GM18868 (cell line): ENCODE measurements at regions not wholly inside any gene's neighbourhood (a gene's known extent, or its start where the extent isn't known, plus 50 kb on each side); places are given as distances from the start of the nearest gene placed in this dataset.
A peak's percentile ranks its signal among the peaks of the same experiment; 100 is the strongest.
"Not testable (repeated sequence)": the region's sequence is repeated elsewhere in the genome, so short reads cannot be mapped to it uniquely, and the experiment has no call there.

Experiments
- ATAC-seq: cut with Tn5 transposase; IDR thresholded peaks from one replicate; pipeline ENCODE4 v1.9.1; 2021; ENCODE audit warnings: mild to moderate bottlenecking, moderate library complexity; ENCODE audit not compliant: unreplicated experiment

DNA sequence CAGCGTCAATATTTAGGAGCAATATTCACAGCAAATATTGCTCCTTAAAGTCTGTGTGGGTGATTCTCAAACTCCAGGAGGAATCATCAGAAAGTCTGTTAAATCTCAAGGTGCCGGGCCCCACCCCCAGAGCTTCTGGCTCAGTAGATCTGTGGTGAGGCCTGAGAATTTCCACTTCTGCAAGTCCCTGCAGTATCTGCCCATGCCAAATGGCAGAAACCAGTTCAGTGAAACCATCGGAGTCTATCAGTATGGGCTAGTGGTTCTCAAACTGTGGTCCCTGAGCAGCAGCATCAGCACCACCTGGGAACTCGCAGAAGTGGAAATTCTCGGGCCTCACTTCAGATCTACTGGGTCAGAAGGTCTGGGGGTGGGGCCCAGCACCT, 202.9 kb downstream of the SLC4A3 start:
- ATAC-seq, result no peak

GRCh38 chr2:219831957-219832356, 204.5 kb downstream of the SLC4A3 start:
- no peak for ATAC-seq

DNA sequence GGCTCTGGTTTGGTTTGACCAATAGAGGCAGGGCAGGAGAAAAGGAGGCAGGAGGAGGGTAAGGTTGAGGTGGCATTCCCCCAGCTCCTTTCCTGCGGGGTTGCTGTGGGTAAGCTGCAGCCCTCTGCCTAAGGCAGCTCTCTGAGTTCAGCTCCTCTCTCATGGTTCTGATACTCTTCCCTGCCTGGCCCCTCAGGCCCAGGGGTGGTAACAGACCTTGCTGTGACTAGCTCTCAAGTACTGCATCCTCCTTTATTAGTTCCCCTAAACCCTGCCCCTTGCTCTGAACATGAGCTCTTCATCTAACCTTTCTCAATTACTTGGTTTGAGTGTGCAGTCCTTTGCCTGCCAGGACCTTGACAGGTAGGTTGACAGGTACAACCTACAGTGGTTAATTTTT, 205.5 kb downstream of the SLC4A3 start:
- no peak for ATAC-seq

DNA sequence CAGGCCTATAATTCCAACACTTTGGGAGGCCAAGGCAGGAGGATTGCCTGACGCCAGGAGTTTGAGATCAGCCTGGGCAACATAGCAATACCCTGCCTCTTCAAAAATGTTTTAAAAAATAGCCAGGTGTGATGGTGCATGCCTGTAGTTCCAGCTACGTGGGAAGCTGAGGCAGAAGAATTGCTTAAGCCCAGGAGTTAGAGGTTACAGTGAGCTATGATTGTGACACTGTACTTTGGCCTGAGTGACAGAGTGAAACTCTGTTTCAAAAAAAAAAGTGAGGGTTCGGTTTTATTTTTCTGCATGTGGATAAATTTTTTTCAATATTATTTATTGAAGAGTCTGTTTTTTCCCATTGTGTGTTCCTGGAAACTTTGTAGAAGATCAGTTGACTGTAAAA, 208.1 kb downstream of the SLC4A3 start:
- no peak for ATAC-seq

DNA sequence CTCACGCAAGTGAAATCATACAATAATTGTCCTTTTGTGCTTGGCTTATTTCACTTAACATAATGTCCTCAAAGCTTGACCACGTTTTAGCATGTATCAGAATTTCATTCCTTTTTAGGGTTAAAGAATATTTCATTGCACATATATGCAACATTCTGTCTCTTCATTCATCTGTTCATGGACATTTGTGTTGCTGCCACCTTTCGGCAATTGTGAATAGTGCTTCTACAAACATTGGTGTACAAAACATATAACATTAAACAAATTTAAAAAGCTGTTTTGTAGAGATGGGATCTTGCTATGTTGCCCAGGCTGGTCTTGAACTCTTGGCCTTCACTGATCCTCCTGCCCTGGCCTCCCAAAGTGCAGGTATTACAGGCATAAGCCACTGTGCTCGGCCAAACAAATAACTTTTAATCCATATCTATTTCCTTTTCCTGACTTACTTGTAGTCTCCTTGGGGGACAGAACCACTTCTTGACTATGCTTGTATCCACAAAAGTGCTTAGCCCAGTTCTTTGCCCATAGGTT, 209.3 kb downstream of the SLC4A3 start:
- no peak for ATAC-seq

- ATAC-seq, result peak; percentile 88
These were observed 217.1 kb downstream of the SLC4A3 start for GRCh38 chr2:219844401-219845091.

DNA sequence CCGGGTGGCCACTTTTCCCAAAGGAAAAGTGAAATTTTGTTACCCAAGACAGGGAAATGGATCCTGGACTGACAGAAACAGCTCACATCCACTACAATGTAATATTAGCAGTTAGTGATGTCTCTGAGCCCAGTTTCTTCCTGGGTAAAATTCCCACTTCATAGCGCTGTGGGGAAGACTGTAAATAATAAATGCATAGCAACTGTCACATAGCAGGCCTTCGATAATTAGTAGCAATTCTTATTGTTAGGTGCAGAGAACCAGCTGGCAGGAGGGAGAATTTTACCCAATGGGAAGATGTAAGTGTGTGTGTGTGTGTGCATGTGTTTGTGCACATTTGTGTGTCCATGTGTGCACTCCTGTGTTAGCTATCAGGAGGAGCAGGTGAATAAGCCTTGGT, 221.5 kb downstream of the SLC4A3 start:
- ATAC-seq, result no peak

GRCh38 chr2:219851169-219851568, 223.7 kb downstream of the SLC4A3 start:
- ATAC-seq, result no peak

- no peak for ATAC-seq
These were observed 224.5 kb downstream of the SLC4A3 start for GRCh38 chr2:219851801-219852481.

GRCh38 chr2:219852626-219853025, 225.2 kb downstream of the SLC4A3 start:
- no peak for ATAC-seq

- no peak for ATAC-seq
These were observed 229.2 kb downstream of the SLC4A3 start for GRCh38 chr2:219856602-219857001.

DNA sequence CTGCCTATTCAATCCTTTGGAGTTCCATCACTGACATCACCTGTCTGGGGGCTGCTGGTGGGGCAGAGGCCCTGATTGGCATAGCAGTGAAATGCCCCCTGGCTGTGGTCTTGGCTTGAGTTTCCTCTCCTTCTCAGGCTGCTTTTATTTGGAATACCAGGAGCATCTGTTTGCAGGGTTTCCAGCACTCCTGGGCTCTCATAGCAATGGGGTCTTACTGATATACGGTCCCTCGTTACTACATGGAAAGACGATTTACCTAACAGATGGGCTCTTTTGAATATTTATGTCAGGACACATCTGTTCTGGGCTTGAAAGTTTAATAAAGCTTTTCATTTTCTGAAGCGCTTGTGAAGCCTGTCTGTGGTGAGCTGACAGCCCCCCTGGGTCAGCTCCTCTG, 230.3 kb downstream of the SLC4A3 start:
- ATAC-seq, result no peak

DNA sequence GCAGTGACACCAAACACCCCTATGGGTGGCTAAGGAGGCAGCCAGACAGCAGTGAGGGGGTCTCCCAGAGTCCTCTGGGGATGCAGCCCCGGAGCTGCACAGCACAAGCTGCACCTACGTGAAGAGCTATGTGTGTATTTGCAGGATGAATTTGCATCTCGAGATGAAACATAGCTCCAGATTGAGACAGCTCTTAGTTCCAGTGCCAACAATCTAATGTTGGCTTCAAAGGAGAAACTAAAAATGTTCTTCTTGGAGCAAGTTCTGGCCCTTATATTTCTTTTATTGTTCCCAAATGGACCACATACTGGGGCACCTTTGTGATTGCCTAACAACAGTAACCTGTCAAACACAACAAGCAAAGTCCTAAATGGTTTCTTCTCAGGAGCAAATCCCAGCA, 233.9 kb downstream of the SLC4A3 start:
- no peak for ATAC-seq

DNA sequence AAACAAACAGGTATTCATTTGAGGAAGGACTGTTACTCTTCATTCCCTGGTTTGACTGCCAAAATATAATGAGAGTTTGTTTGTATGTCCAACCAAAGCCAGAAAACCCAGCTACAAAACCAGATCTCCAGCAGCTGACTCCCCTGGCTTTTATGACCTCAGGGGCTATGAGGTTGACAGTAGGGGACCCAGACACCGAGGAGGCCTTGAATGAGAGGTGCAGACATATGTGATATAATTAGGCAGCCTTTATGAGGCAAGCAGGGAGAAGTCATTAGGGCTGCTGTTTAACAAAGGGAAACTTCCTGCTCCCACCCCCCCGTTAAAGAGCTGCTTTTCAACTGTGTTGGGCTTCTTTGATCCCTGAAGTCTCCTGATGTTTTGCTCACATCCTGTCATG, 236.7 kb downstream of the SLC4A3 start:
- ATAC-seq, result no peak

DNA sequence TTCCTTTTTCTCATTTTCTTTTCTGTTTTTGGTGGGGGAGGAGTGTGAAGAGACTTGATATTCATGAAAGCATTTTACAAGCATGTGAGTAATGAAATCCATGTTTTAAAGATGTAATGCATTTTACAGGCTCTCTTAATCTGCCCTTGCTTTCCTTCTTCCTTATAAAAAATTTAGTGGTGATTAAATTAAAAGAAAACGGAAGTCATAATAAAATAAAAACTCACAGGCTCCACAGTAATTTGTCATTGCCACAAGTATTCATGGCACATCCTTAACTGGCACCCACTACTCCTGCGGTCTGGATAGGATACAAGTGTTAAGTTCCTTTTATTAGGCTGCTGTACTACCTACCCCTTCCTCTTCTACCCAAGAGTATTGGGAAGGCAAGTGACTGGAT, 241.2 kb downstream of the SLC4A3 start:
- ATAC-seq, result no peak

DNA sequence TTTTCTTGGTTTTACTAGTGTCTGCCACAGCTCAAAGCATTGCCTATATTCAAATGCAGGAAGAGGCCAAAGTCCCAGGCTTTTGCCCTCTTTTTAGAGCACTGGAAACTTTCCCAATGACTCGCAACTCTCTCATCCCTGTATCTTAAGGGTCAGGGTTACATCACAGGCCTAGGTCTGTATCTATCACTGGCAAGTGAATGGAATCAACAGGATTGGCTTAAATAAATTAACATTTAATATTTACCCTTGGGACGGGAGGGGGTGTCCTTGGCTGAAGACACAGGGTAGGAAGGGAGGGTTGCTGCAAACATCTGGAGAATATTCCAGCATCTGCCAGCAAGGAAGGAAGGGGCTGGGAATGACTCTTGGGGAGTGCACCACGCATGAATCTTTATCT, 242.6 kb downstream of the SLC4A3 start:
- no peak for ATAC-seq

GRCh38 chr2:219871351-219871750, 243.9 kb downstream of the SLC4A3 start:
- no peak for ATAC-seq

DNA sequence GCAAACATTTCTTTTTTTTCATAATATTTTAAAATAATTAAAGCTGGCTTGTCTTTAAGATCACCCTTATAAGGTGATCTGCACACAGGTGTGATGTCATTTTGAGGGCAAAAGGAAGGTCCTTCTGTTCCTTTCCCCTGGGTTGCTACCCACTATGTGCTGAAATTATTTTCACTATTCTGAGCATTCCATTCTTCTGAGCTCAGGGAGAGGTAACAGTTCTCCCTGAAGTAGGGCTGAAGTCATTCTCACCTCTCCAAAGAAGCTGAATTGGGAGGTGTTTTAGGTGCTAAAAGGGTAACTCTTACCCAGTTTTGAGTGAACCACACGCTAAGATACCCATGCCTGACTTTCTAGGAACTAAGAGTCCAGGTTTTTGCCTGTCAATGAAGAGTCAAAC, 247.6 kb downstream of the SLC4A3 start:
- ATAC-seq, result no peak

DNA sequence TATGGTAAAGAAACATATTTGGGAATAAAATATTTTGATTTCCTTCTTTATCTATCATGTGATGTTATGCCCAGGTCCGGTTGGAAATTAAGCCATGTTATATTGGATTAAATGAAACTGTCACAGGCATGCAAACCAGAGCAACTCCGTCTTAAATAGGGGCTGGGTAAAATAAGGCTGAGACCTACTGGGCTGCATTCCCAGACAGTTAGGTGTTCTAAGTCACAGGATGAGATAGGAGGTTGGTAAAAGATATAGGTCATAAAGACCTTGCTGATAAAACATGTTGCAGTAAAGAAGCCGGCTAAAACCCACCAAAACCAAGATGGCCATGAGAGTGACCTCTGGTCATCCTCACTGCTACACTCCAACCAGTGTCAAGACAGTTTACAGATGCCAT, 248.6 kb downstream of the SLC4A3 start:
- not testable (repeated sequence) for ATAC-seq

DNA sequence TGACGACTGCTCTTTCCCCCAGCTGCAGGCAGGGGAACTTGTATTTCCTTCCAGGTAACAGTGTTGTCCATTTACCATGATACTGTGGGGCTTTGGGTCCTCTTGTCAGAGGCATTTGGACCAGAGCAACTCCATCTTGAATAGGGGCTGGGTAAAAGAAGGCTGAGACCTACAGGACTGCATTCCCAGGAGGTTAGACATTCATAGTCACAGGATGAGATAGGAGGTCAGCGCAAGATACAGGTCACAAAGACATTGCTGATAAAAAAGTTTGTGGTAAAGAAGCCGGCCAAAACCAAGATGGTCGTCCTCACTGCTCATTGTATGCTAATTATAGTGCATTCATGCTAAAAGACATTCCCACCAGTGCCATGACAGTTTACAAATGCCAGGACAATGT, 249.5 kb downstream of the SLC4A3 start:
- no peak for ATAC-seq

DNA sequence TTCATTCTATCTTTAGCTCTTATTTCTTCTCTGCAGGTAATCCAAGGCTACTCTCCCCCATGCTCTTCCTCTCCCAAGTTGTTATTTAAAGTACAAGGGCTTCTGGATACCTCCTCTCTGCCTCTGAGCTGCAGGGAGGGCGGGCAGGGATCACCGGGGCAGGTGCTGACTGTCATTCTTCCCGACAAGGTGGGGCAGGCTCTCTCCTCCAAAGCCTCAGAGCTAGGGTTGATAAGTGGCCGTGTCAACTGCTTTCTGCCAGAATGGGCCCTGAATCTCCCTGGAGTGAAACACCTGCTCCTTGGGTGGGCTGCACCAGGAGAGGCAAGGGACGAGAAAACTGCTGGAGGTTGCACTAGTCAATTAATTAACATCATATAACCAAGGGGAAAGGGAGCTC, 250.3 kb downstream of the SLC4A3 start:
- ATAC-seq, result no peak

GRCh38 chr2:219878516-219878915, 251.1 kb downstream of the SLC4A3 start:
- ATAC-seq, result no peak

GRCh38 chr2:219881851-219882250, 254.4 kb downstream of the SLC4A3 start:
- ATAC-seq, result no peak
